ENCODE measurements at regions not wholly inside any gene's neighbourhood (a gene's known extent, or its start where the extent isn't known, plus 50 kb on each side); places are given as distances from the start of the nearest gene placed in this dataset.

GRCh38 chr11:101401245-101401644 is 182.6 kb downstream of the TRPC6 start:
- TF ChIP-seq NFATC4 (CRISPR knock-in tag; IDR thresholded peaks at IDR 0.05) (no peak), E2F5 (CRISPR knock-in tag; IDR thresholded peaks at IDR 0.05) (no peak), STAT6 (CRISPR knock-in tag; conservative IDR thresholded peaks at IDR 0.05; ENCODE audit: low read depth) (no peak), USF1 (CRISPR knock-in tag; IDR thresholded peaks at IDR 0.05) (no peak), CTCF (IDR thresholded peaks at IDR 0.05) (no peak)
- POLR2A ChIA-PET = no interaction called here
- Mint-ChIP-seq H3K27ac (no peak overlapping the region), H3K9me3 (peaks cover 8% of the 10 kb centered on the region; the same call in 1 of the 2 replicates), H3K36me3 (0 out of 2 replicates have a peak, but pooled peaks cover under 1% of the 10 kb centered on the region), H3K27me3 (ENCODE audit: low read depth) (no peaks in the 10 kb centered on the region), H3K4me1 (peaks cover 12% of the 10 kb centered on the region), H3K4me3 (no peak overlapping the region)
- CTCF ChIA-PET = no interaction called here
- no peak for ATAC-seq
- no peak for DNase-seq (ENCODE audit: low spot score)

GRCh38 chr11:101397979-101398378 is 185.8 kb downstream of the TRPC6 start:
- ATAC-seq (no peak), DNase-seq (ENCODE audit: low spot score) (no peak)
- peaks cover 10% of the 10 kb centered on the region; the same call in 1 of the 2 replicates for H3K36me3 Mint-ChIP-seq
- H3K4me1 Mint-ChIP-seq = peaks cover 14% of the 10 kb centered on the region
- TF ChIP-seq HMGXB4 (CRISPR knock-in tag; IDR thresholded peaks at IDR 0.05) = no peak
- no peak for TF ChIP-seq OVOL2 (CRISPR knock-in tag; IDR thresholded peaks at IDR 0.05; ENCODE audit: borderline replicate concordance)
- CTCF ChIA-PET = interaction anchor here (0.6 kb wide), 1 partner anchor 39 kb away, joined by 6 read pairs; no protein-coding TSS in a partner anchor
- H3K9me3 Mint-ChIP-seq = peaks cover 28% of the 10 kb centered on the region
- POLR2A ChIA-PET = interaction anchor here (0.6 kb wide), 1 partner anchor 28 kb away, joined by 3 read pairs; no protein-coding TSS in a partner anchor
- H3K4me3 Mint-ChIP-seq = no peak overlapping the region
- H3K27me3 Mint-ChIP-seq (ENCODE audit: low read depth) = no peaks in the 10 kb centered on the region; the same call in 1 of the 2 replicates
- H3K27ac Mint-ChIP-seq = no peak overlapping the region

GRCh38 chr11:101390539-101390938 is 193.3 kb downstream of the TRPC6 start:
- peaks cover 13% of the 10 kb centered on the region for H3K9me3 Mint-ChIP-seq
- DNase-seq (ENCODE audit: low spot score) = no peak
- POLR2A ChIA-PET = interaction anchor here (0.6 kb wide), 1 partner anchor 269 kb away, joined by 6 read pairs; no protein-coding TSS in a partner anchor
- ATAC-seq = no peak
- no peaks in the 10 kb centered on the region; the same call in 1 of the 2 replicates for H3K27me3 Mint-ChIP-seq (ENCODE audit: low read depth)
- TF ChIP-seq ELF4 (CRISPR knock-in tag; IDR thresholded peaks at IDR 0.05; ENCODE audit: low read depth) = no peak
- TF ChIP-seq AFF4 (CRISPR knock-in tag; IDR thresholded peaks at IDR 0.05; ENCODE audit: borderline replicate concordance) = no peak
- no peak for TF ChIP-seq ZNF396 (CRISPR knock-in tag; IDR thresholded peaks at IDR 0.05; ENCODE audit: borderline replicate concordance)
- TF ChIP-seq NR3C1 (CRISPR knock-in tag; conservative IDR thresholded peaks at IDR 0.05; ENCODE audit: low read depth) = no peak
- no peak for TF ChIP-seq ESRRA (CRISPR knock-in tag; IDR thresholded peaks at IDR 0.05; ENCODE audit: borderline replicate concordance)
- no peak for TF ChIP-seq TEAD1 (CRISPR knock-in tag; IDR thresholded peaks at IDR 0.05)
- no peak overlapping the region for H3K27ac Mint-ChIP-seq
- H3K4me1 Mint-ChIP-seq = 0 out of 2 replicates have a peak, but pooled peaks cover 3% of the 10 kb centered on the region
- peaks cover 3% of the 10 kb centered on the region; the same call in 1 of the 2 replicates for H3K36me3 Mint-ChIP-seq
- no peak overlapping the region for H3K4me3 Mint-ChIP-seq
- CTCF ChIA-PET = no interaction called here

Measured in WTC11 (cell line).